Endodermal cell (in vitro differentiated cells): ENCODE measurements at regions not wholly inside any gene's neighbourhood (a gene's known extent, or its start where the extent isn't known, plus 50 kb on each side); places are given as distances from the start of the nearest gene placed in this dataset.

Experiments
- DNase-seq: peaks from one replicate; pipeline ENCODE4 v3.0.0-alpha.2; 2017
- H3K27ac ChIP-seq: 2 replicates; pipeline ENCODE4 v1.5.1; 2013; ENCODE audit warnings: mild to moderate bottlenecking, low read depth, low read length, moderate library complexity
- H3K27me3 ChIP-seq: 2 replicates; pipeline ENCODE4 v1.6.1; 2013; ENCODE audit warnings: mild to moderate bottlenecking, low read length, moderate library complexity; ENCODE audit not compliant: insufficient read depth, control insufficient read depth, poor library complexity, severe bottlenecking
- H3K36me3 ChIP-seq: 2 replicates; pipeline ENCODE4 v1.7.0; 2013; ENCODE audit warnings: mild to moderate bottlenecking, low read length, moderate library complexity; ENCODE audit not compliant: control insufficient read depth, insufficient read depth
- H3K4me1 ChIP-seq: one replicate; pipeline ENCODE4 v1.7.0; 2013; ENCODE audit warnings: low read length; ENCODE audit not compliant: control insufficient read depth, insufficient read depth
- H3K4me3 ChIP-seq: 2 replicates; pipeline ENCODE4 v1.5.1; 2013; ENCODE audit warnings: mild to moderate bottlenecking, low read length, moderate library complexity
- H3K9ac ChIP-seq: 2 replicates; pipeline ENCODE4 v1.6.1; 2013; ENCODE audit warnings: mild to moderate bottlenecking, low read length, moderate library complexity; ENCODE audit not compliant: poor library complexity, severe bottlenecking; ENCODE audit errors: extremely low read depth
- H3K9me3 ChIP-seq: 2 replicates; pipeline ENCODE4 v1.6.1; 2013; ENCODE audit warnings: mild to moderate bottlenecking, low read length, moderate library complexity; ENCODE audit not compliant: control insufficient read depth
- H3K27ac Mint-ChIP-seq: 2 replicates; pipeline ENCODE4 v1.8.0; 2020; ENCODE audit warnings: mixed read lengths
- H3K27me3 Mint-ChIP-seq: 2 replicates; pipeline ENCODE4 v1.8.0; 2021; ENCODE audit warnings: mild to moderate bottlenecking, mixed read lengths; ENCODE audit not compliant: insufficient read depth
- H3K36me3 Mint-ChIP-seq: 2 replicates; pipeline ENCODE4 v1.8.0; 2020; ENCODE audit warnings: low read depth, mixed read lengths
- H3K4me1 Mint-ChIP-seq: 2 replicates; pipeline ENCODE4 v1.8.0; 2020; ENCODE audit warnings: mixed read lengths
- H3K4me3 Mint-ChIP-seq: 2 replicates; pipeline ENCODE4 v1.8.0; 2020; ENCODE audit warnings: mild to moderate bottlenecking, moderate library complexity, mixed read lengths
- H3K9me3 Mint-ChIP-seq: 2 replicates; pipeline ENCODE4 v1.8.0; 2020; ENCODE audit warnings: mild to moderate bottlenecking, mixed read lengths
- WGBS, 2 experiments: methylation state at CpG; one replicate each; pipeline versions ENCODE4 v1.1.5 to v1.1.7; 2013; ENCODE audit warnings: missing lambda C conversion rate in 2 of 2, mixed read lengths in 1 of 2; ENCODE audit not compliant: insufficient coverage in 1 of 2, insufficient read length in 1 of 2; 5-methylcytosine and 5-hydroxymethylcytosine counted together
- TF ChIP-seq, protein P1 (sequence below): fragments of 200-600 bp; sonication (generic); conservative IDR thresholded peaks from 2 replicates; pipeline ENCODE4 v1.5.0; 2021; ENCODE audit warnings: antibody characterized with exemption, mild to moderate bottlenecking

DNA sequence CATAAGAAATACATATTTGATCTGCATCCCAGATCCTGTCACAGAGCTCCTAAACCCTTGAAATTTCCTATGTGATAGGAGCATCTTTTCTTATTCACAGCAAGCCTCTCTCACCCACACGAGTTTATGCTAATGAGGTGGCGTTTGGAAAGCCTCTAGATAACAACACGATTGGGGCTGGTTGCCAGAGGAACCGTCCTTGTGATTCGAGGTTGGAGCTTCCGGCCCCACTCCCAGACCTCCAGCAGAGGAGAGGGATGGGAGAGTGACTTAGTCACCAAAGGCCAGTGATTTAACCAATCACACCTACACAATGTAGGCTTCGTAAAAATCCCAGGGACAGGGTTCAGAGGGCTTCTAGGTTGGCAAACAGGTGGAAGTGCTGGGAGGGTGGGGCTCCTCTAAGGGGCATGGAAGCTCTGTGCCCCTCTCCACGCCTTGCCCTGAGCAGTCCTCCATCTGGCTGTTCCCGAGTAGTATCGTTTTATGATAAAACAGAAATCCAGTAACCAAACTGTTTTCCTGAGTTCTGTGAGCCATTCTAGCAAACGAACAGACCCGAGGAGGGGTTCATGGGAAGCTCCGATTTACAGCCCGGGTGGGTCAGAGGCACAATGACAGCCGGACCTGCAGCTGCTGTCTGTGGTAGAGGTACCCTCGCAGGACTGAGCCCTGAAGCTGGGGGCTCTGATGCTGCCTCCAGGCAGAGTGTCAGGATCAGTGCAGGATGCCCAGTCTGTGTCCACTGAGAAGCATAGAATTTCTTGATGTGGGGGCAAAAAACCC, 238.1 kb upstream of the ARID1B start:
- H3K9ac ChIP-seq, result no peak overlapping the region
- TF ChIP-seq, protein P1, sequence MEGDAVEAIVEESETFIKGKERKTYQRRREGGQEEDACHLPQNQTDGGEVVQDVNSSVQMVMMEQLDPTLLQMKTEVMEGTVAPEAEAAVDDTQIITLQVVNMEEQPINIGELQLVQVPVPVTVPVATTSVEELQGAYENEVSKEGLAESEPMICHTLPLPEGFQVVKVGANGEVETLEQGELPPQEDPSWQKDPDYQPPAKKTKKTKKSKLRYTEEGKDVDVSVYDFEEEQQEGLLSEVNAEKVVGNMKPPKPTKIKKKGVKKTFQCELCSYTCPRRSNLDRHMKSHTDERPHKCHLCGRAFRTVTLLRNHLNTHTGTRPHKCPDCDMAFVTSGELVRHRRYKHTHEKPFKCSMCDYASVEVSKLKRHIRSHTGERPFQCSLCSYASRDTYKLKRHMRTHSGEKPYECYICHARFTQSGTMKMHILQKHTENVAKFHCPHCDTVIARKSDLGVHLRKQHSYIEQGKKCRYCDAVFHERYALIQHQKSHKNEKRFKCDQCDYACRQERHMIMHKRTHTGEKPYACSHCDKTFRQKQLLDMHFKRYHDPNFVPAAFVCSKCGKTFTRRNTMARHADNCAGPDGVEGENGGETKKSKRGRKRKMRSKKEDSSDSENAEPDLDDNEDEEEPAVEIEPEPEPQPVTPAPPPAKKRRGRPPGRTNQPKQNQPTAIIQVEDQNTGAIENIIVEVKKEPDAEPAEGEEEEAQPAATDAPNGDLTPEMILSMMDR, result no peak
- peak; percentile 75 for DNase-seq
- Mint-ChIP-seq H3K27me3 (no peaks in the 10 kb centered on the region), H3K36me3 (no peaks in the 10 kb centered on the region), H3K9me3 (no peaks in the 10 kb centered on the region), H3K4me1 (peaks cover 30% of the 10 kb centered on the region), H3K4me3 (no peak overlapping the region), H3K27ac (no peak overlapping the region)
- H3K27me3 ChIP-seq, result no peaks in the 10 kb centered on the region
- no peak overlapping the region for H3K4me3 ChIP-seq
- H3K36me3 ChIP-seq, result no peaks in the 10 kb centered on the region
- no peak overlapping the region for H3K27ac ChIP-seq
- no peaks in the 10 kb centered on the region for H3K4me1 ChIP-seq
- 69 to 71% methylated on average over 10 to 16 of the region's 16 CpGs for WGBS, 2 experiments
- no peaks in the 10 kb centered on the region for H3K9me3 ChIP-seq

DNA sequence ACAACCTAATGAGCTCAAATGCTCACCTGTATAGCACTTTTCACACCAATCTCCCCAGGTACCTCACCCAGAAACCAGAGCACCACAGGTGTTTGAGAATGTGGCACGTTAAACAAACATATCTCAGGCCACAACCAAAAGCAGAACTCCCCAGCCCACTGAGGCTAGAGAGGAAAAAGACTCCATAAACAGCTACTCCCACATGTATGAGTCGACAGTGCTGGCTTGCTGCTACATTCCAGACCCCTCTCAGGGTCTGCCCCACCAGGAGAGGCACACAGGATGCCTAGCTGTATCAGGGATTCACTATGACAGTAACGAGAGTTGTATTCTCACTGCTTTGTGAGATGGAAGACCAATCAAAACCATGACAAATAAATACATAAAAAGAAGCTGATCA, 242.6 kb upstream of the ARID1B start:
- no peaks in the 10 kb centered on the region for H3K27me3 ChIP-seq
- no peak overlapping the region for H3K4me3 Mint-ChIP-seq
- peaks cover 36% of the 10 kb centered on the region for H3K4me1 Mint-ChIP-seq
- H3K9ac ChIP-seq, result no peak overlapping the region
- H3K27me3 Mint-ChIP-seq, result no peaks in the 10 kb centered on the region
- H3K9me3 ChIP-seq, result no peaks in the 10 kb centered on the region
- H3K27ac Mint-ChIP-seq, result peak overlapping the region; percentile 35
- H3K4me1 ChIP-seq, result no peaks in the 10 kb centered on the region
- peak; percentile 68 for DNase-seq
- TF ChIP-seq, protein P1, result no peak
- H3K36me3 Mint-ChIP-seq, result no peaks in the 10 kb centered on the region
- 64% methylated on average over 3 of the region's 3 CpGs; no CpG with 5 or more reads in 1 of the 2 experiments for WGBS, 2 experiments
- H3K9me3 Mint-ChIP-seq, result no peaks in the 10 kb centered on the region
- no peak overlapping the region for H3K27ac ChIP-seq
- no peak overlapping the region for H3K4me3 ChIP-seq
- no peaks in the 10 kb centered on the region for H3K36me3 ChIP-seq

DNA sequence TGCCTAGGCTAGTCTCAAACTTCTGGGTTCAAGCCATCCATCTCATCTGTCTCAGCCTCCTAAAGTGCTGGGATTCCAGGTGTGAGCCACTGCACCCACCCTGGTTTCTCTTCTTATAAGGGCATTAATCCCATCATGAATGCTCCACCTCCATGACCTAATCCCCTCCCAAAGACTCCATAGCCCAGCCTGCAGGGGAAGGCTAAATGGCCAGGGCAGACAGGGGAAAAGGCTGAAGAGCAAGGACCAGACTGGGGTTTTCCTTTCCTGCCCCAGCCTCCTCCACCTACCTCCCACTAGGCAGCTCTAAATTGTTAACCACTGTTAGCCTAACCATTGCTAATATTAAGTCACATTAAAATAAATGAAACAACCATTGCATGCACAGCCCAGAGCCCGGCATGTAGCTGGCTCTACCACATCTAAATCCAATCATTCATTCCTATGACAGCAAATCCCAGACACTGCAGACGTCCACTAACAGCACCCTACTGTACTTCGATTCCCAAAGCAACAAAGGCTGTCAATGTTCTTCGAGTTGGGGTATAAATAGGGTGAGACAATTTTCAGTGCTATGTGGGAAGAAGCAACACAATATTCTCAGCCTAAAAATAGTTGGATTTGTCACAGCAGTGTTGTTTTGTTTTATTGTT, 243.2 kb upstream of the ARID1B start:
- peaks cover 36% of the 10 kb centered on the region for H3K4me1 Mint-ChIP-seq
- no peak overlapping the region for H3K27ac ChIP-seq
- H3K4me3 ChIP-seq, result no peak overlapping the region
- H3K27me3 Mint-ChIP-seq, result no peaks in the 10 kb centered on the region
- H3K9me3 Mint-ChIP-seq, result no peaks in the 10 kb centered on the region
- H3K9ac ChIP-seq, result no peak overlapping the region
- H3K9me3 ChIP-seq, result no peaks in the 10 kb centered on the region
- no peaks in the 10 kb centered on the region for H3K36me3 Mint-ChIP-seq
- peak overlapping the region; percentile 9 for H3K27ac Mint-ChIP-seq
- WGBS, 2 experiments, result 94% methylated on average over 4 of the region's 4 CpGs; no CpG with 5 or more reads in 1 of the 2 experiments
- TF ChIP-seq, protein P1, result no peak
- H3K27me3 ChIP-seq, result no peaks in the 10 kb centered on the region
- peak; percentile 68 for DNase-seq
- no peak overlapping the region for H3K4me3 Mint-ChIP-seq
- no peaks in the 10 kb centered on the region for H3K36me3 ChIP-seq
- H3K4me1 ChIP-seq, result no peaks in the 10 kb centered on the region
